Inferior parietal cortex (tissue), 1 donor: ENCODE measurements at regions not wholly inside any gene's neighbourhood (a gene's known extent, or its start where the extent isn't known, plus 50 kb on each side); places are given as distances from the start of the nearest gene placed in this dataset.
A peak's percentile ranks its signal among the peaks of the same experiment; 100 is the strongest.

Experiments
- DNase-seq: peaks from one replicate; pipeline ENCODE4 v3.0.0-alpha.2; 2016; ENCODE audit errors: extremely low spot score

DNA sequence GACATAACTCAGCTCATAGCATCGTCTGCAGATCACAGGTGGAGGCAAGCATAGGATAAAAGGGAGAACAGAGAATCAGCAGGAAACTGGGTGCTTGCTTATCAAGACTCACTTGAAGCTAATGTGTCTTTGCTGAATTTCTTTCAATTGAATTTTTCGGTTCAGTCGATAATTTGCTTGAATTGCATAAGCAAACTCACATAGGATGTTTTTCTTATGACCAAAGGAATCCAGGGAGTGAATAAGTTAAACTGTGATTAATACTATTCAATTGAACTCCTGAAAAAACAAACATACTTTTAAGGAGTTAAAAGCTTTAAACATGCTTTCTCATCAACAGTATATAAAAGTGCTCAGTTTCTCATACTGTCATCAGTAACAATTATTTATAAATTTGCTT, 707.1 kb upstream of the ACVR2A start:
- no peak for DNase-seq

DNA sequence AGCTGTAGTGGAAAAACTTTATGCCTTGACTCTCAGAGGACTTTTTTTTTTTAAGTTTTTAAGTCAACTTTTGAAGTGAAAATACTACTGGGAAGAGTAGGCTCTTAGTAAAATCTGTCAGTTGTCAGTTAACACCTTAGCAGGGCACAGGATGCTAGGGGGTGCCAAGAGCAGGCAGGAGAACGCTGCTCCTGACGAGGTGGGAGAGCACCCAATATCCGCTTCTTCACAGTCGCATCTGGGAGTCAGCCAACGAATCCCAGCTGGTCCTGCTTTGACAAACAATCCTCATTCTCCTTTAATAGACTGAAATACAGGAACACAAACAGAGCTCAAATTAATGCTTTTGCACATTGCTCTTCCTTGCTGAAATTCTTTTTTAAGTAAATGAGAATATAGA, 709.5 kb upstream of the ACVR2A start:
- no peak for DNase-seq

DNA sequence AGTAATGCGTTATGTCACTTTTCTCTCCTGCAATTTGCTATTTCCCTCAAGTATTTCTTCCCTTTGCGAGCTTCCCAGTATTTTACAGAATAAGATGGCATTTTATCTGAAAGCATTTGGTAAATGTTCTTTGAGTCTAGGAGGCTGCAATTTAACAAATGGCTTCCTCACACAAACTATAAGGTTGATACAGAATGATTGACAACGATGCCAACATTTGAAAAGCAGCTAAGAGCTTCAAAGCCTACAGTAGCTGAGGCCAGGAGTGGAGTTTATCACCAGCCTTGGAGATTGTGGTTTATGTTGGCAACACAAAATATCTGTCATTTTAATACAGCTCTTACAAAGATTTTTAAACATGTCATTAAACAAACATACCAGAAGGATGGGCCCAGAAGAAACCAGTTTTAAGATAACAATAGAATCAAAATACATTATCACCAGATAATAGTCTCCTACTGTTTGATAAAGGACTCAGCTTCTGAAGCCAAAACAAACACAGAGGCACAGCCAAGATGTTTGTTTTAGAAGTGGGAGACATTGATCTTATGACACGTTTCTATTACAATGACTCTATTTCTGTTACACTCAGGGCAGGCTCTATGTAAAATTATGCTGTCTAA, 711.4 kb upstream of the ACVR2A start:
- no peak for DNase-seq

DNA sequence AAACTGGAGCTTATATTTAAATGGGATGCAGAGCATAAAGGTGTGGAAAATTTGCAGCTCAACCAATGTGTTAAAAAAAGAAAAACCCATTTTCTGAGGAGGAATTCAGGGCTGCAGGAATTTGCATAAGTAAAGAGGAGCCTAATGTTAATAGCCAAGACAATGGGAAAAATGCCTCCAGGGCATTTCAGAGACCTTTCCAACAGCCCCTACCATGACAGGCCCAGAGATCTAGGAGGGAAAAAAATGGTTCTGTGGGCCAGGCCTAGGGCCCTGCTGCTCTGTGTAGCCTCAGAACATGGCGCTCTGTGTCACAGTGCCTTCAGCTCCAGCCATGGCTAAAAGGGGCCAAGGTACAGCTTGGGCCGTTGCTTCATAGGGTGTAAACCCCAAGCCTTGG, 719.7 kb upstream of the ACVR2A start:
- no peak for DNase-seq

DNA sequence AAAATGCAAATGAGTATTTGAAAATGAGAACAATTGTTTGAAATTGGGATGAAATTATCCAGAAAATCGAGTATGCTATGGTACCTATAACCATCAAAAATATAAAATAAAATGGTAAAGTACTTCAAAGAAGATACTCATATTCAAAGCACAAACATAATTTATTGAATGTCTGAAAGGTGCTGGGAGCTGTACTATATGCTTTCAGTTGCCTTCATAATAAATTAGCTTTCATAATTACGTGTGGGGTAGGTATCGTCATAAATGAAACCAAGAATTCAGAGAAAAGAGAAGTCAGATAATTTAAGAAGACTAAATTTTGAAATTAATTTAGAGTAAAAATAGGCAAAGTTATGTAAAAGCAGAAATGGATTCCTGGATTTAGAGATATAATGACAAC, 721.9 kb upstream of the ACVR2A start:
- no peak for DNase-seq

DNA sequence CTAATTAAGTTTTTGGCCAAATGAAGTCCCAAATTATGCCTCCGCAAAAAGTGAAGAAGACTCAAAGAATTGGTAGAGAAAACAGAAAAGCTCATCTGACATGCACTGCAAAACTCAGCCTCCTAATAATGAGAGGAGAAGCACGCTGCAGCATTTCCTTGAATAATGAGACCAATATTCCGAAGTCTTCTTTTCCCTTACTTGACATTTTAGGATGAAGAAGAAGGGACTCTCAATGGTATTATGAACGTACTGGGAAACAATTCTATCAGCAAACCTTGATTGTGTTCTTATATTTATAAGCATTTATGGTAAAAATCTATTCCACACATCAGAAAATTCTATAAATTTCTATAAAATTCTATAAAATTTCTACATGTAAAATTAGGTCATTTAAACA, 733.9 kb upstream of the ACVR2A start:
- DNase-seq: no peak

DNA sequence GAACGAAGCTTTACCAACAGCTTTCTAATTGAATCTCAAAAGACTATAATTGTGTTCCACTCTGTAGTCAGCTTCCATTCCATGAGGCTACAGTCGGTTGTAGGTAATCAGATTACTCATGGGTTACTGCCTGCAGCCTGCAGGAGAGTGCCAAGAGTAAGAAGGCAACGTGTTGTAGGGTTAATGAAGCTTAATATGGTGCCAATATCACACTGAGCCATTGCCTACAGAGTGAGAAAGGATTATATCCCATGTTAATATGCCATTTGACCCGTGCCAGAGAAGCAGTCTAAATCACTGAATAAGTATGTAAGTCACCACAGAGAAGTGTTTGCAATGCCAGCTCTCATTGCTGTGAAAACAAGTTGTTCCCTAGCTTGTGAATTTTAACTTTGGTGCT, 734.5 kb upstream of the ACVR2A start:
- no peak for DNase-seq

DNA sequence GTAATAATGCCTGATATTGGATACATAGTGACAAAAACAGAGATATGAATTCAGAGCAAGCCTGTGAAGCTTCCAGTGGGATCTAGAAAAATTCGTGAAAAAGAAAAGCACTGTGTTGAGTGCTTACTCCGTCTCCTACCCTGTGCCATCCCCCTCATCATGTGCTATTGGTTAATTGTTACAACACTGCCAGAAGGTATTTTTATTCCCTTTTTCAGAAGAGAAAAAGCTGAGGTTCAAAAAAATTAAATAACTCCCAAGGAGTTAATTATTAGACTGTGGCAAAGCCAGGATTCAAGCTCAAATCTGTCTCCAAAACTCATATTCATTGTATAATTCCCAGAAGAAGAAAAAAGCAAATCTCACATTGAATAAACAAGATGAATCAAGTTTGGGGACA, 735.5 kb upstream of the ACVR2A start:
- no peak for DNase-seq

DNA sequence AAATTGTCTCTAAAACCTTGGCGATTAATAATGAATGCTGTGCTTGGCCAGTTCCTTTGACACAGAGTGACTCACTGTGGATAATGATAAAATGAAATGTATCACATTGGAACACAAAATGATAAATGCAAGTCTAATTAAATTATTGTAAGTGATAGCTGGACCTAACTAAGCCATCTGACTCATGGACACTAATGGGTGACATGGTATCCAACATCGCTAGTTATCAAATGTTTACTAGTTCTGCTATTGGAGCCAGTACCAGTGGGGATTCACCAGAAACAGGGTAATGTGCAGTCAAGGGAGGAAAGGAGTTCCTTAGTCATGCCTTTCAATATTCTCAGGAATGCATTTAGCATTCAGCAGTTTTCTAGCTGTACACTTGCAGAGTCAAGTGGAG, 736.3 kb upstream of the ACVR2A start:
- DNase-seq: no peak

DNA sequence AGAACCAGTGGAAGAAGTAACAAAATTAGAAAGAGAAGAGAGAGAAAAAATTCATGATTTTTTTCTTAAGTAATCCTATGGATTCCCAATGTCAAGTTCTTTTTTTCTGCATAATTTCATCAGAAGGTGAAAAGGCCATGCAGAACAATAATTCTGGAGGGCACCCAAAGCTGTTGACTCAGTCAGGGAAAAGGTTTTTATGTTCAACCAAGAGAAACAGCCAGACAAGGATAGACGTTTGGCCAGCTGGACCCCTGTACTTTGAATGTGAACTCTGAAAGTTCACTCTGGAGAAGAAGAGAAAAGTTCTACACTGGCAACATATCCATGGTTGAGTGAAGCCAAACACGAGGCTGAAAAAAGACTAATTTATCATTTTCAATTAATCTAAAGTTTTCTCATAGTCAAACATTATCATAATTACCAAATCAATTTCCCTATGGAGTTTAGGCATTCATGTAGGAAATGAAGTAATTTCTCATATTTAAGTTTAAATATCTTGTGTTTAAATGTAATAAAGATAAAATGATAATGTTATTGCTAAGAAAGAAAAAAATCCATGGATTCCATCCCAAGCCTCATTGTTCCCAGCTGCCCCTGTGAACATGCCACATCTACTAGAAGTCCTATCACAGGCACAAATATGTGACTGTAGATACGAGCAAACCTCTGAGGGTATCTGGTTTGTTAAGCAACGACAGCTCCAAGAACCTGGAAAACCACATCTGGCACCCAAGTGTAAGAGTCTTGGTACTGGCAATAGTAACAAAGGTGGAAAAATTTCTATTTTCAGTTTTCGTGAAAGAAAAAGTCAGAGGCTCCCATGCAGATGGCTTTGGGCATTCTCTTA, 742.7 kb upstream of the ACVR2A start:
- DNase-seq: no peak

DNA sequence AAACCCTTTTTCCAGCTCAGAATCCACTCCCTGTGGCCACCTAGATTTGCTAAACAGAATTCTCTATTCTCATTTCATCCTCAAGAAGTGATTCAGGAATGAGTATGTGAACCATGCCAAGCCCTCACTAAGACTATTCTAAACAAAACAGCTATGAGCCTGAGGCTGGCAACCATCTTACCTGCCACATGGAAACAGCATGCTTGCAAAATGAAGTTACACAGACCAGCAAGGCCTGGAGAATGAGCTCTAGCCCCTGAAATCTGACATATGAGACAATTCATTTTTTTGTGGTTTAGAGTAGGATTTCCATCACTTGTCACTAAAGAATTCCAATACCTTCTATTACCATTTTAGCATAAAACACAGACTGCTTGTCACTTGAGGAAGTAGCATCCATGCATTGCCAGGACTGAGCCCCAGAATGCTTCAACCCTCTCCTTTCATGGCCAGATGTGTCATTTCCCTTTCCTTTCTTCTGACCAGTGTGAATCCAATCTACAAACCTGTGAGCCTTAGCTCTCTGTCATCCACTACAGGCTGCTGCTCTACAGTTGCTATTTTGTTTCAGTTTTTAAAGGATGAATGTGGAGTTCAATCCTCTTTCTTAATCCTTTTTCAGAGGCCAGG, 744.3 kb upstream of the ACVR2A start:
- no peak for DNase-seq

DNA sequence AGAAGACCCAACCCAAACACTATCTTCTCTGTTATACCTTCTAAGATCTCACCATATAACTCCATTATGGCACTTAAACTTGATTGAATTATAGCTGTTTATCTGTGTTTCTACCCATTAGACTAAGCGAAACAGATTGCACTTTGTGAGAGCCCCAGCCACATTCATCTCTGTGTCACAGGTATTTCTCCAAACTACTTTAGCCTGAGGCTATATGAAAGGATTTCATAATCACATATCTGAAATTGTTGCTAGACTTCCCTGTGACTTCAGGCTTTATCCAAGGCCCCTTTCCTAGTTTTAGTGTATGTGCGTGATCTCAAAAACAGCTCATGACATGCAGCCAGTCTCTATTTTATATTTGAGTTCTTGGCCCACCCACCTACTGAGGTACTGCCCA, 745.0 kb upstream of the ACVR2A start:
- no peak for DNase-seq

DNA sequence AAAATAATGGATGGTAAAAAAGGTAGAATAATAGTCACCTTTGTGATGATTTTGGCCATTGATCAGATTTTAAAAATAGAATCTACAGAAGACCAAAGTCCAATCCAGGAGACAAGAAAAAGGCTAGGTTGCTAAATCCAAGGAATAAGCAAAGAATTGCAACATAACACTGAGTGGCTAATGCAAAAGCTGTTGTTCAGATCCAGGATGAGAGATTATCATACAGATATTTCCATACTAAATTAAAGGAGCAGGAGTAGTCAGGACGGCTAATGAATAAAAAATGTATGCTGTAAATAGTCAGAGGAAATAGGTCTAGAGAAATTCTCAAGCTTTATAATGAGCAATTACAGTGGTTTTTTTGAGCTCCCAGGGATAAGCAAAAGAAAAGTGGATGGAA, 745.9 kb upstream of the ACVR2A start:
- DNase-seq: no peak

DNA sequence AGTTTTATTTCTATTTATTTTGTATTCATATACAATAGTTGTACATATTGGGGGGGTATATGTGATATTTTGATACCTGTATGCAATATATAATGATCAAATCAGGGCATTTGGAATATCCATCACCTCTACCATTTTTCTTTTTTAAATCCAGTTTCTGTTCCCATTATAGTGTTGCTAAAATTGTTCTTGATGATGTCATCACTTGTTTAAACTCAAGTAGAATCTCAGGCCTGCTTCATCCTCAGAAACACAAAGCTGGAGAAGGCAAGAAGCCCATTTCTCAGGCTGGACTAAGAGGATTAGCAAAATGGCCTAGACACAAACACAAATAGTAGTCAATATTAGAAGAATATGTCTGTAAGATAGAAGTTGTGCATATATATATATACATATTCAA, 747.1 kb upstream of the ACVR2A start:
- DNase-seq: no peak

DNA sequence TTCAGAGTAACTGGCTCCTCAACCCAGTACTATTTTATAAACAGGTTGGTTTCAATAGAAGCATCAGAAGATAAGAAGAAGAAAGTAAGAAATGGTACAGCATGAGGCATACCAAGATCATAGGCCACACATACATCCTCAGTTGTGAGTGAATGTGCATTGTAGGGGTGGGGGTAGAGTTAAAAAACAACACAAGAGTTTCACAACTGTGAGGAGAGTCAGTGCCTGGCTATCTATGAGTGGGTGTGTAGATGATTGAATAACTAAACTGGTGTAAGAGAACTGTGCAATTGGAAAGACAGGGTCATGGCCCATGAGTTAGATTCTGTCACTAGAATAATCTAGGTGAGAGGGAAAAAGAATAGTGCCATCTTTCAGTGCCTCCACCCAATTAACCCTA, 748.2 kb upstream of the ACVR2A start:
- DNase-seq: no peak

DNA sequence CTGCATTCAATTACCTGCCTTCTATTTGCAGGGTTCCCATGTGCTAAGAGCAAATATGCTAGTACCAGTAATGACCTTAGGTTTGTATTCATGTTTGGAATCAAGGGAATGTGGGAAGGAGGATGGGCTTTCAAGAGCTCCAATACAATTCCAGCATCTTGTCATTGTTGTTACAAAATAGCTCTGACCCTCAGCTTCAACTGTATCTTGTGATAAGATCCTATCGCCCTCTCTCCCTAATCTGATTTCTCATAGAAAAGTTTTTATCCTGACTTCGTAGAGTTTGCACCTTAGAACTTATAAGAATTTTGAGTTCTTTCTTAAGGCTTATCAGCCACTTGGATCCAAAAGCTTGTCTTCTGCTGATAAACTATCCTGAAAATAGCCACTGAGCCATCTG, 749.5 kb upstream of the ACVR2A start:
- no peak for DNase-seq

DNA sequence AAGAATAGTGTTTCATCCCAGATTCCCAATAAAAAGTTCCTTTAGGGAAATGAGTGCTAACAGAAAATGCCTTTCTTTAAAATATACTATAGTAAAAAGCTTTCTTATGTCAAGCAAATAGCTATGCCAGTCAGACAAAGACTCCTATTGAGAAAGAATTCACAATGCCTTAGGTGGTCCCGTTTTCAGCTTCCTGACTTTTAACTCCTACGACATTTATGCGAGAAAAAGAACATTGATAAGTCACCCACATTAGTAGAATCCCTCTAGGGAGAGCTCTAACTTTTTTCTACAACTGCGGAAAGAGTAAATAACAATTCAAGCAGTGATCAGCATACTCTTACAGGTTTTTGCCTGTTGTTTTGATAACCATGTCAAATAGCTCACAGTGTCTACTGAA, 750.8 kb upstream of the ACVR2A start:
- no peak for DNase-seq

DNA sequence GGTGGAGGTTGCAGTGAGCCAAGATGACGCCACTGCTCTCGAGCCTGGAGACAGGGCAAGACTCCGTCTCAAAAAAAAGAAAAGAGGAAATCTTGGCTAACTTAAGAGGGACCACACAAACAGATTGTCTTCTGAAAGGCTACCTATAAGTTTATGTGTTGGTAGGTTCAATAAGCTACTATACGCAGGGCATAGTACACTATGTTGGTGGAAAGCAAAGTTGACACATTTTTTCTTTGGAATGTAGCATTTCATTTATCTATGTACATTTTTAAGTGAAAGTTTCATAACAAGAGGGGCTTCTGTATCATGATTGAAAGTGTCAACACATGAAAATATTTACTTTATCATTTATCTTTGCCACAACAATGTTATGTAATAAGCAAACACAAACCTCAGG, 752.6 kb upstream of the ACVR2A start:
- DNase-seq: no peak

DNA sequence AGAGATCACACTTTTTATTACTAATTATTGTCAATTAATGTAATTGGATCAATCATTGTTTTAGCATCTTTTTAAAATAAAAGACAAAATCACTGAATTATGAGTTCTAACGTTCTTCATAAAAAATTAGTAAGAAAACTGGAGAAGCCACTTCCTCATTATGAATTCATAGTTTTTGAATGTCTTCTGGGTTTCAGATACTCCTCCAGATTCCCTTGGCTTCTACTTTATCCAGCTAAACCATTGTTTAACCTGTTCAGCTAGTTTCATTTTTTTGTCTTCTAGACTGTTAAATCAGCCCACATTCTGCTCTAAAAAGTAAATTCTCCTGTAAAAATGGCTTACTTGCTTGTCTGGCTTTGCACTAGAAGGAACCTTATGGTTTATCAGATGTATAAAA, 753.4 kb upstream of the ACVR2A start:
- DNase-seq: no peak

DNA sequence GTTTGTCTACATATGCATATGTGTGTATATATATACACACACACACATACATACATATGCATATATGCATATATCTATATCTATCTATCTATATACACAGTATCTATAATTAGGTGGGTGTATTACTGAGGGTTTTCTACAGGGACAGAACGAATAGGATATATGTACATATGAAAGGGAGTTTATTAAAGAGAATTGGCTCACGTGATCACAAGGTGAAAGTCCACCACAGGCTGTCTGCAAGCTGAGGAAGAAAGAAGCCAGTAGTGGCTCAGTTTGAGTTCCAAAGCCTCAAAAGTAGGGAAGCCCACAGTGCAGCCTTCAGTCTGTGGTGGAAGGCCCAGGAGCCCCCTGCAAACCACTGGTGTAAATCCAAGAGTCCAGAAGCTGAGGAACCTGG, 756.0 kb upstream of the ACVR2A start:
- DNase-seq: no peak

DNA sequence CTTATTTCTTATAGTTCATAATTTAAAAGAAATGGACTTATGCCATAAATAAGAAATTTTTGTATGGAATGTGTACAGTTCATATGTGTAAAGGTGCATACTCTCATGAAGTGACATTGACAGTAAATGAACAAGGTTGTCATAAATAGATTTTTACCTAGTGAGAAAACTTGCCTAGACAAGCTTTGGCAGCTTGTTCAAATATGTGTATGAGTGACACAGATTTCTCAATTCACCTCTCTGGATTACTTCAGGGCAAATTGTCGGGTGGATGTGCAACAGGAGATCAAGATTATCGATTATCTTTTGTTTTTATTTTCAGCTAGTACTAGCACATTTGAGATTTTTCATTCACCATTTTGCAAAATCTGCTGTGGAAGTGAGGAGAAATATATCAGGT, 758.1 kb upstream of the ACVR2A start:
- DNase-seq: no peak

DNA sequence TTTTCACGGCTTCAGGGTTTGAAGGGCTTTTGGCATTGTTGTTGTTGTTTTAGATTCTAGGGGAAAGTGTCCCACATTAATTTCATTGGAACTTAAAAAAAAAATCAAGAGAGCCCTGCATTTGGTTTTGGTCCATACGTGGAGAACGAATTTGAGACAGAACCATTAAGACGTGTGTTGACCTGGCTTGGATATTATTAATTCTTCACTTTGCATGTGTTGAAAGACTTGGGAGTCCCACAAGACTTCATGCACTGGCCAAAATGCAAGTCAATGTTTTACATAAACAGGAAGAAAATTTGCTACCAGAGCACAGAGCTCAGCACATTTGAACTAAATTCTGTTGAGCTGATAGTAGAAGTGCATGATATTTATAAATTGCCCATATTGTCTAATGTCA, 761.2 kb upstream of the ACVR2A start:
- DNase-seq: no peak

DNA sequence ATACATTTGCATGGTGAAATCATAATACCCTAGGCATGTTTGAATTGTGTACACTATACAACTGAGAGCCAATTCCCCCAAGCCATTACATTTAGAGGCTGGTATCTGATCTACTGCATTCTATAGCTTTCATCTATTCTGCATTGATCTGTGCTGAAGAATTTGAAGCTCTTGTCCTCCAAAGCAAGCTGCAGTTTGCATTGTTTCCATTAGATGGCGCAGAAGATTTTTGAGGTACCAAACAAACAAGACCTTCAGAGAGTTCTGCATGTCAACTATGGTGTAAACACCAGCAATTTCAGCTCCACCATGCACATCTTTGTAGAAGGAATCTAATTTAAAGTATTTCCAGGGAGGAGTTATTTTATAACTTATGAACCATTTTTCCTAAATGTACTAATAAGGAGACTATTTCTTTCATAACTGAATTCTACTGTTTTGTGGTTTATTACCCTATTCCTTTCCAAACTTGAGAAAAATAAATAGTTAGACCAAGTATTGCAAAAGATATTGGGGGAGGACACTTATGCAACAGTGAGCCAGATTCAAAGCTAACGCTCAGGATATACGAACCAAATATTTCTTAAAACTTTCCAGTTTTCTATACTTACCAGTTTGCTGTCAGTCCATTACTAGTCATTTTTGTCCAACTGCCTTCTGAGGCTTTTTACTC, 761.8 kb upstream of the ACVR2A start:
- DNase-seq: peak; percentile 95
